Activated CD4-positive, alpha-beta T cell treated with anti-CD3 and anti-CD28 coated beads, Interleukin-2, amount 10 ng/mL, durations not matched to agents 7 days and 5 days (primary cell): ENCODE measurements at regions not wholly inside any gene's neighbourhood (a gene's known extent, or its start where the extent isn't known, plus 50 kb on each side); places are given as distances from the start of the nearest gene placed in this dataset.

ENCODE experiments used
- CTCF ChIA-PET: fragments of 350-600 bp; sonication (Branson Sonifier 250); formaldehyde crosslinking; loops from one replicate; lab custom pipeline; 2021; ENCODE audit warnings: antibody characterized with exemption; lab: Charles Lee
- POLR2A ChIA-PET: fragments of 350-600 bp; sonication (Branson Sonifier 250); formaldehyde crosslinking; loops from one replicate; lab custom pipeline; 2021; ENCODE audit warnings: antibody characterized with exemption; lab: Charles Lee
- DNase-seq: peaks from one replicate; pipeline ENCODE4 v3.0.0-alpha.2; 2020
- H3K27ac Mint-ChIP-seq: one replicate; pipeline ENCODE4 v1.8.0; 2021; ENCODE audit warnings: mild to moderate bottlenecking, moderate library complexity, mixed read lengths
- H3K27me3 Mint-ChIP-seq: one replicate; pipeline ENCODE4 v1.8.0; 2021; ENCODE audit warnings: mixed read lengths
- H3K36me3 Mint-ChIP-seq: one replicate; pipeline ENCODE4 v1.8.0; 2021; ENCODE audit warnings: low read depth, mixed read lengths
- H3K4me1 Mint-ChIP-seq: one replicate; pipeline ENCODE4 v1.8.0; 2021; ENCODE audit warnings: mixed read lengths
- H3K4me3 Mint-ChIP-seq: one replicate; pipeline ENCODE4 v1.8.0; 2021; ENCODE audit warnings: mild to moderate bottlenecking, moderate library complexity, mixed read lengths
- H3K9me3 Mint-ChIP-seq: one replicate; pipeline ENCODE4 v1.8.0; 2021; ENCODE audit warnings: mixed read lengths

GRCh38 chr17:411421-412120 lies 59.0 kb upstream of the RPH3AL start:
- Mint-ChIP-seq H3K27me3 (no peaks in the 10 kb centered on the region), H3K9me3 (no peaks in the 10 kb centered on the region), H3K27ac (peak overlapping the region; percentile 90), H3K36me3 (peaks cover 46% of the 10 kb centered on the region), H3K4me3 (peak overlapping the region; percentile 80), H3K4me1 (peaks cover 67% of the 10 kb centered on the region)
- POLR2A ChIA-PET, result interaction anchor here (0.6 to 1.5 kb wide), 3 partner anchors 123 to 289 kb away, joined by 3 to 8 read pairs (median 5); no protein-coding TSS in a partner anchor
- no peak for DNase-seq
- CTCF ChIA-PET, result interaction anchor here (0.6 to 2.9 kb wide), 28 partner anchors 10 to 977 kb away, joined by 3 to 38 read pairs (median 4); partner anchors contain the start of genes GEMIN4 and RFLNB

GRCh38 chr17:410543-411401 lies 58.2 kb upstream of the RPH3AL start:
- Mint-ChIP-seq H3K27me3 (no peaks in the 10 kb centered on the region), H3K4me1 (peaks cover 59% of the 10 kb centered on the region), H3K9me3 (no peaks in the 10 kb centered on the region)

GRCh38 chr17:409848-410542 lies 57.4 kb upstream of the RPH3AL start:
- Mint-ChIP-seq H3K4me1 (peaks cover 56% of the 10 kb centered on the region), H3K9me3 (no peaks in the 10 kb centered on the region), H3K36me3 (peaks cover 41% of the 10 kb centered on the region), H3K27ac (peak overlapping the region; percentile 90), H3K27me3 (no peaks in the 10 kb centered on the region), H3K4me3 (peak overlapping the region; percentile 80)
- DNase-seq, result peak; percentile 100
- CTCF ChIA-PET, result interaction anchor here (2.9 kb wide), 1 partner anchor 290 kb away, joined by 38 read pairs; no protein-coding TSS in a partner anchor
- POLR2A ChIA-PET, result no interaction called here

More at GRCh38 chr17:410543-411401, 58.2 kb upstream of the RPH3AL start:
- DNase-seq, result peak; percentile 84
- CTCF ChIA-PET, result interaction anchor here (2.4 to 2.9 kb wide), 2 partner anchors 282 to 289 kb away, joined by 19 to 38 read pairs; no protein-coding TSS in a partner anchor
- peak overlapping the region; percentile 80 for H3K4me3 Mint-ChIP-seq
- peak overlapping the region; percentile 90 for H3K27ac Mint-ChIP-seq
- POLR2A ChIA-PET, result no interaction called here
- H3K36me3 Mint-ChIP-seq, result peaks cover 46% of the 10 kb centered on the region

- H3K36me3 Mint-ChIP-seq, result peaks cover 39% of the 10 kb centered on the region
- no peaks in the 10 kb centered on the region for H3K9me3 Mint-ChIP-seq
- H3K4me1 Mint-ChIP-seq, result peaks cover 52% of the 10 kb centered on the region
- peak overlapping the region; percentile 80 for H3K4me3 Mint-ChIP-seq
- ChIA-PET CTCF (no interaction called here), POLR2A (no interaction called here)
- H3K27ac Mint-ChIP-seq, result peak overlapping the region; percentile 90
- no peaks in the 10 kb centered on the region for H3K27me3 Mint-ChIP-seq
- DNase-seq, result no peak
Observed at GRCh38 chr17:409308-409847, 56.8 kb upstream of the RPH3AL start.

GRCh38 chr17:404703-405102 lies 52.1 kb upstream of the RPH3AL start:
- peaks cover 17% of the 10 kb centered on the region for H3K4me1 Mint-ChIP-seq
- H3K36me3 Mint-ChIP-seq, result peaks cover 28% of the 10 kb centered on the region
- POLR2A ChIA-PET, result no interaction called here
- H3K27ac Mint-ChIP-seq, result peak overlapping the region; percentile 33
- CTCF ChIA-PET, result interaction anchor here (1.6 kb wide), 1 partner anchor 295 kb away, joined by 4 read pairs; no protein-coding TSS in a partner anchor
- H3K27me3 Mint-ChIP-seq, result no peaks in the 10 kb centered on the region
- H3K9me3 Mint-ChIP-seq, result no peaks in the 10 kb centered on the region
- DNase-seq, result no peak
- no peak overlapping the region for H3K4me3 Mint-ChIP-seq
